ENCODE measurements at regions not wholly inside any gene's neighbourhood (a gene's known extent, or its start where the extent isn't known, plus 50 kb on each side); places are given as distances from the start of the nearest gene placed in this dataset.

DNA sequence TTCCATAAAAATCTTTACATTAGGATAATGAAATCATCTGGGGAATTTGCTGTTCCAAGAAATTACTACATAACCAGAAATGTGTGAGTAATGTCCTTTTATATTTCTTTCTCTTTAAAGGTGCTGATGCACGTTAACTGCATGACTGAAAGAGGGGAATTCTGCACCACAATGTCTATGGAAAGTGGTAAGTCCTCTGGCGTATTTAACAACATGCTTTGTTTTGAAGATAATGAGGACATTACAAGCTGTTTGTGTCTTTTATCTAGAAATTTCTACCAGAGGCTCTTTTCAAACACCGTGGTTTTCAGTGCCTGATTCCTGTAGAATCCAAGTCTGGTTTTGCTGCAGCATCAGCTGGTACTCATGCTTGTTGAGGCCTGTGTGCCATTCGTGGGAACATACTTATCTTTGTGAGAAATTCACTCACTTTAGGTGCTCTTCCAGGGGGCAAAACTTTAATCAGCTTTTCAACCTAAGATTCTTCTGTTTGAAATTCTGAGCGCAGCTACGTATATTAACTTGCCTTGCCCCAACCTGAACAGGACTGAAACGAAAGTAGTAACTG lies 257.2 kb downstream of the PDHA2 start:
- Histone ChIP-seq H3K79me2 (ENCODE audit: insufficient read depth, low read length) (no peaks in the 10 kb centered on the region), H3K4me1 (ENCODE audit: control insufficient read depth in 1 of 2, insufficient read depth in 2 of 2, low read length in 2 of 2) (peaks cover 0 to under 1% of the 10 kb centered on the region in 2 experiments; a peak in 1 of 4 replicates), H3K4me2 (ENCODE audit: low read length) (no peak overlapping the region), H3K9ac (ENCODE audit: low read length) (no peak overlapping the region), H3K9me2 (ENCODE audit: insufficient read depth) (no peaks in the 10 kb centered on the region), H2AFZ (ENCODE audit: low read depth, low read length, poor library complexity, severe bottlenecking) (no peak overlapping the region), H3K27me3 (ENCODE audit: insufficient read depth, low read length) (no peaks in the 10 kb centered on the region), H4K20me1 (ENCODE audit: insufficient read depth) (no peaks in the 10 kb centered on the region), H3K9me3 (ENCODE audit: control insufficient read depth in 1 of 2, insufficient read depth in 1 of 2, low read depth in 1 of 2, low read length in 2 of 2) (no peaks in the 10 kb centered on the region), H3K4me3 (replicated peaks in 1 of 2; ENCODE audit: low read depth in 1 of 2, low read length in 2 of 2) (no peak overlapping the region), H3K36me3 (ENCODE audit: control insufficient read depth in 1 of 2, insufficient read depth in 2 of 2, low read length in 2 of 2) (no peaks in the 10 kb centered on the region), H3K27ac (ENCODE audit: low read depth, low read length) (no peak overlapping the region)
- intact Hi-C loops (cut with micrococcal nuclease) = no loop called here
- ATAC-seq (no peak), DNase-seq (ENCODE audit: low read depth, low spot score) (no peak)
- no TSS peak for BruUV-seq (replicated peaks)
- RAD21 ChIA-PET (ENCODE audit: low non-redundant PET in 1 of 2, low total read pairs in 2 of 2, uncharacterized antibody in 2 of 2, unreplicated experiment in 2 of 2) = no interaction called here
- POLR2A ChIA-PET = no interaction called here
- CTCF ChIA-PET = no interaction called here
- no peak for TF ChIP-seq EZH2phosphoT487 (IDR thresholded peaks at IDR 0.05; ENCODE audit: borderline replicate concordance)
- TF ChIP-seq, protein P1, sequence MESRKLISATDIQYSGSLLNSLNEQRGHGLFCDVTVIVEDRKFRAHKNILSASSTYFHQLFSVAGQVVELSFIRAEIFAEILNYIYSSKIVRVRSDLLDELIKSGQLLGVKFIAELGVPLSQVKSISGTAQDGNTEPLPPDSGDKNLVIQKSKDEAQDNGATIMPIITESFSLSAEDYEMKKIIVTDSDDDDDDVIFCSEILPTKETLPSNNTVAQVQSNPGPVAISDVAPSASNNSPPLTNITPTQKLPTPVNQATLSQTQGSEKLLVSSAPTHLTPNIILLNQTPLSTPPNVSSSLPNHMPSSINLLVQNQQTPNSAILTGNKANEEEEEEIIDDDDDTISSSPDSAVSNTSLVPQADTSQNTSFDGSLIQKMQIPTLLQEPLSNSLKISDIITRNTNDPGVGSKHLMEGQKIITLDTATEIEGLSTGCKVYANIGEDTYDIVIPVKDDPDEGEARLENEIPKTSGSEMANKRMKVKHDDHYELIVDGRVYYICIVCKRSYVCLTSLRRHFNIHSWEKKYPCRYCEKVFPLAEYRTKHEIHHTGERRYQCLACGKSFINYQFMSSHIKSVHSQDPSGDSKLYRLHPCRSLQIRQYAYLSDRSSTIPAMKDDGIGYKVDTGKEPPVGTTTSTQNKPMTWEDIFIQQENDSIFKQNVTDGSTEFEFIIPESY (IDR thresholded peaks at IDR 0.05; ENCODE audit: extremely low read depth, insufficient replicate concordance, low read length) = no peak
- TF ChIP-seq SP1 (IDR thresholded peaks at IDR 0.05; ENCODE audit: low read depth) = no peak
- no peak for TF ChIP-seq JUND (IDR thresholded peaks at IDR 0.05)
- TF ChIP-seq, protein P2, sequence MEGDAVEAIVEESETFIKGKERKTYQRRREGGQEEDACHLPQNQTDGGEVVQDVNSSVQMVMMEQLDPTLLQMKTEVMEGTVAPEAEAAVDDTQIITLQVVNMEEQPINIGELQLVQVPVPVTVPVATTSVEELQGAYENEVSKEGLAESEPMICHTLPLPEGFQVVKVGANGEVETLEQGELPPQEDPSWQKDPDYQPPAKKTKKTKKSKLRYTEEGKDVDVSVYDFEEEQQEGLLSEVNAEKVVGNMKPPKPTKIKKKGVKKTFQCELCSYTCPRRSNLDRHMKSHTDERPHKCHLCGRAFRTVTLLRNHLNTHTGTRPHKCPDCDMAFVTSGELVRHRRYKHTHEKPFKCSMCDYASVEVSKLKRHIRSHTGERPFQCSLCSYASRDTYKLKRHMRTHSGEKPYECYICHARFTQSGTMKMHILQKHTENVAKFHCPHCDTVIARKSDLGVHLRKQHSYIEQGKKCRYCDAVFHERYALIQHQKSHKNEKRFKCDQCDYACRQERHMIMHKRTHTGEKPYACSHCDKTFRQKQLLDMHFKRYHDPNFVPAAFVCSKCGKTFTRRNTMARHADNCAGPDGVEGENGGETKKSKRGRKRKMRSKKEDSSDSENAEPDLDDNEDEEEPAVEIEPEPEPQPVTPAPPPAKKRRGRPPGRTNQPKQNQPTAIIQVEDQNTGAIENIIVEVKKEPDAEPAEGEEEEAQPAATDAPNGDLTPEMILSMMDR (IDR thresholded peaks at IDR 0.05 in 2 of 3, conservative IDR thresholded peaks at IDR 0.05 in 1 of 3; ENCODE audit: borderline replicate concordance in 1 of 3, insufficient read depth in 1 of 3, low read depth in 2 of 3, low read length in 2 of 3) = no peak
- TF ChIP-seq RAD21 (IDR thresholded peaks at IDR 0.05; ENCODE audit: low read depth) = no peak
- no peak for TF ChIP-seq EZH2 (IDR thresholded peaks at IDR 0.05)
- TF ChIP-seq, protein P3, sequence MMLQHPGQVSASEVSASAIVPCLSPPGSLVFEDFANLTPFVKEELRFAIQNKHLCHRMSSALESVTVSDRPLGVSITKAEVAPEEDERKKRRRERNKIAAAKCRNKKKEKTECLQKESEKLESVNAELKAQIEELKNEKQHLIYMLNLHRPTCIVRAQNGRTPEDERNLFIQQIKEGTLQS (IDR thresholded peaks at IDR 0.05) = no peak
- no peak for TF ChIP-seq EGR1 (IDR thresholded peaks at IDR 0.05; ENCODE audit: low read depth)
- TF ChIP-seq ZFX (IDR thresholded peaks at IDR 0.05) = no peak
